GM12875 (cell line): ENCODE measurements at regions not wholly inside any gene's neighbourhood (a gene's known extent, or its start where the extent isn't known, plus 50 kb on each side); places are given as distances from the start of the nearest gene placed in this dataset.
"Not testable (repeated sequence)": the region's sequence is repeated elsewhere in the genome, so short reads cannot be mapped to it uniquely, and the experiment has no call there.

Experiments
- H3K4me3 ChIP-seq: one replicate; pipeline ENCODE4 v1.5.1; 2011; ENCODE audit warnings: low read depth, low read length, control low read depth
- TF ChIP-seq, protein P1 (sequence below): IDR thresholded peaks from 2 replicates; pipeline ENCODE4 v1.5.1; 2011; ENCODE audit warnings: low read depth, mild to moderate bottlenecking, control low read depth, inconsistent platforms, low read length, moderate library complexity, borderline replicate concordance; ENCODE audit not compliant: insufficient read depth

GRCh38 chr2:129491308-129491707 is 488.2 kb upstream of the RAB6C start:
- no peak overlapping the region for H3K4me3 ChIP-seq
- TF ChIP-seq, protein P1, sequence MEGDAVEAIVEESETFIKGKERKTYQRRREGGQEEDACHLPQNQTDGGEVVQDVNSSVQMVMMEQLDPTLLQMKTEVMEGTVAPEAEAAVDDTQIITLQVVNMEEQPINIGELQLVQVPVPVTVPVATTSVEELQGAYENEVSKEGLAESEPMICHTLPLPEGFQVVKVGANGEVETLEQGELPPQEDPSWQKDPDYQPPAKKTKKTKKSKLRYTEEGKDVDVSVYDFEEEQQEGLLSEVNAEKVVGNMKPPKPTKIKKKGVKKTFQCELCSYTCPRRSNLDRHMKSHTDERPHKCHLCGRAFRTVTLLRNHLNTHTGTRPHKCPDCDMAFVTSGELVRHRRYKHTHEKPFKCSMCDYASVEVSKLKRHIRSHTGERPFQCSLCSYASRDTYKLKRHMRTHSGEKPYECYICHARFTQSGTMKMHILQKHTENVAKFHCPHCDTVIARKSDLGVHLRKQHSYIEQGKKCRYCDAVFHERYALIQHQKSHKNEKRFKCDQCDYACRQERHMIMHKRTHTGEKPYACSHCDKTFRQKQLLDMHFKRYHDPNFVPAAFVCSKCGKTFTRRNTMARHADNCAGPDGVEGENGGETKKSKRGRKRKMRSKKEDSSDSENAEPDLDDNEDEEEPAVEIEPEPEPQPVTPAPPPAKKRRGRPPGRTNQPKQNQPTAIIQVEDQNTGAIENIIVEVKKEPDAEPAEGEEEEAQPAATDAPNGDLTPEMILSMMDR, result no peak

DNA sequence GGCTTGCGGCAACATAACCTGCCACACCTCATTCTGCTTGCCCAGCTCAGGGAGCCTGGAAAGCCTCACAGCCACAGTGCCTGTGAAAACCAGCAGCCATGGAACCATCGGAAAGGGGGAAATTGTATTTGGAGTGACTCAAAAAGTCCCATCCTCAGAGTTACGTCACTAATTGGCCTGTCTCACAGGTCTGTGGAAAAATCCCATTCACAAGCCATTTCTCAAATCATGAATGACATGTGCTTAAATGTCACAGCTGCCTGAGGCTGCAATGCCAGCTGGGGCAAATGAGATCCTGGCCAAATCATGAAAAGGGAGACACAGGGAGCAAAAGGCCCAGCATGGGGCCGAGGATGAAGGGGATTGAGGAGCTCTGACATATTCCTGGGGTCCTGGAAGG is 486.9 kb upstream of the RAB6C start:
- TF ChIP-seq, protein P1, result no peak
- no peak overlapping the region for H3K4me3 ChIP-seq

DNA sequence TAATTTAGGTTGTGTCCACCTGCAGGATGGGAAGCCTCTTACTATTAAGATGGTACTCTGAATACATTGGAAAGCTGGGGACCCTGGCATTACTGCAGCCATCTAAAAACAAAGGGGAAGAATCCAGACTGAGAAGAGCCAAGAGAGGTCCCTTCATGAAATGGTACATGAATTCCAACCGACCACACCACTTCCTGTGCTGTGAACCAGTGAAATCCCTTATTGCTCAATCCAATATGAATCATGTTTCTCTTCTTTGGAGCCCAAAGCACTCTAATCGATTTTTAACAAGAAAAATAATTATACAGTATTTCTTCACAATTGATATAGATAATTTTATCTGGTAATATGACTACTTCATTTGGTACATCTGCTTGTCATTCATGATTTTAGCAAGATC is 479.7 kb upstream of the RAB6C start:
- TF ChIP-seq, protein P1, result no peak
- no peak overlapping the region for H3K4me3 ChIP-seq

- TF ChIP-seq, protein P1, result no peak
- H3K4me3 ChIP-seq, result no peak overlapping the region
These were observed 476.7 kb upstream of the RAB6C start for GRCh38 chr2:129502781-129503180.

GRCh38 chr2:129504646-129505045 is 474.8 kb upstream of the RAB6C start:
- H3K4me3 ChIP-seq, result no peak overlapping the region
- TF ChIP-seq, protein P1, result no peak

- no peak overlapping the region for H3K4me3 ChIP-seq
- TF ChIP-seq, protein P1, result no peak
These were observed 460.5 kb upstream of the RAB6C start for GRCh38 chr2:129518937-129519336.

DNA sequence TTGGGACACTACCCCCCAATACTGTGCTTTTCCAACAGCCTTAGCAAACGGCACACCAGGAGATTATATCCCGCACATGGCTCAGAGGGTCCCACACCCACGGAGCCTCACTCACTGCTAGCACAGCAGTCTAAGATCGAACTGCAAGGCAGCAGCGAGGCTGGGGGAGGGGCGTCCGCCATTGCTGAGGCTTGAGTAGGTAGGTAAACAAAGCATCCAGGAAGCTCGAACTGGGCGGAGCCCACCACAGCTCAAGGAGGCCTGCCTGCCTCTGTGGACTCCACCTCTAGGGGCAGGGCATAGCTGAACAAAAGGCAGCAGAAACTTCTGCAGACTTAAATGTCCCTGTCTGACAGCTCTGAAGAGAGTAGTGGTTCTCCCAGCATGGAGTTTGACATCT is 447.3 kb upstream of the RAB6C start:
- H3K4me3 ChIP-seq, result not testable (repeated sequence)

- TF ChIP-seq, protein P1, result no peak
- no peak overlapping the region for H3K4me3 ChIP-seq
These were observed 430.6 kb upstream of the RAB6C start for GRCh38 chr2:129548880-129549279.
